ENCODE measurements at regions not wholly inside any gene's neighbourhood (a gene's known extent, or its start where the extent isn't known, plus 50 kb on each side); places are given as distances from the start of the nearest gene placed in this dataset.

- no peaks in the 10 kb centered on the region for H3K27me3 ChIP-seq
- H3K4me3 ChIP-seq: no peak overlapping the region
- H3K4me1 ChIP-seq: no peaks in the 10 kb centered on the region
- TF ChIP-seq EP300 (IDR thresholded peaks at IDR 0.05) (no peak), CTCF (IDR thresholded peaks at IDR 0.05) (no peak), POLR2AphosphoS5 (IDR thresholded peaks at IDR 0.05) (no peak), POLR2A (IDR thresholded peaks at IDR 0.05) (no peak)
- H3K36me3 ChIP-seq: no peaks in the 10 kb centered on the region
- no peak for DNase-seq
- no peak for ATAC-seq (ENCODE audit: low FRiP score in 2 of 2)
- no peak overlapping the region for H3K27ac ChIP-seq
- WGBS, 2 donors: 59 to 74% methylated on average over 3 of the region's 3 CpGs
- H3K9me3 ChIP-seq: no peaks in the 10 kb centered on the region
Observed at GRCh38 chr22:34198976-34199375, 278.7 kb upstream of the LARGE1 start.

GRCh38 chr22:34210301-34210700 lies 290.0 kb upstream of the LARGE1 start:
- H3K36me3 ChIP-seq: no peaks in the 10 kb centered on the region
- WGBS, 2 donors: 79 to 82% methylated on average over 7 of the region's 7 CpGs
- H3K4me1 ChIP-seq: no peaks in the 10 kb centered on the region
- no peak overlapping the region for H3K4me3 ChIP-seq
- no peaks in the 10 kb centered on the region for H3K9me3 ChIP-seq
- H3K27me3 ChIP-seq: no peaks in the 10 kb centered on the region
- no peak overlapping the region for H3K27ac ChIP-seq
- TF ChIP-seq CTCF (IDR thresholded peaks at IDR 0.05) (no peak), EP300 (IDR thresholded peaks at IDR 0.05) (no peak), POLR2AphosphoS5 (IDR thresholded peaks at IDR 0.05) (no peak), POLR2A (IDR thresholded peaks at IDR 0.05) (no peak)
- DNase-seq: no peak
- ATAC-seq (ENCODE audit: low FRiP score in 2 of 2): no peak

GRCh38 chr22:34214372-34214771 lies 294.1 kb upstream of the LARGE1 start:
- no peaks in the 10 kb centered on the region for H3K9me3 ChIP-seq
- no peak overlapping the region for H3K4me3 ChIP-seq
- DNase-seq (no peak), ATAC-seq (ENCODE audit: low FRiP score in 2 of 2) (no peak)
- no peak for TF ChIP-seq EP300 (IDR thresholded peaks at IDR 0.05)
- TF ChIP-seq POLR2A (IDR thresholded peaks at IDR 0.05): no peak
- no peak for TF ChIP-seq POLR2AphosphoS5 (IDR thresholded peaks at IDR 0.05)
- TF ChIP-seq CTCF (IDR thresholded peaks at IDR 0.05): no peak
- no peaks in the 10 kb centered on the region for H3K27me3 ChIP-seq
- no peak overlapping the region for H3K27ac ChIP-seq
- H3K36me3 ChIP-seq: no peaks in the 10 kb centered on the region
- no peaks in the 10 kb centered on the region for H3K4me1 ChIP-seq

- Histone ChIP-seq H3K27ac (no peak overlapping the region), H3K36me3 (no peaks in the 10 kb centered on the region), H3K4me3 (no peak overlapping the region), H3K4me1 (no peaks in the 10 kb centered on the region), H3K9me3 (no peaks in the 10 kb centered on the region), H3K27me3 (no peaks in the 10 kb centered on the region)
- DNase-seq: no peak
- no peak for TF ChIP-seq POLR2AphosphoS5 (IDR thresholded peaks at IDR 0.05)
- no peak for TF ChIP-seq CTCF (IDR thresholded peaks at IDR 0.05)
- TF ChIP-seq POLR2A (IDR thresholded peaks at IDR 0.05): no peak
- no peak for TF ChIP-seq EP300 (IDR thresholded peaks at IDR 0.05)
- no peak for ATAC-seq (ENCODE audit: low FRiP score in 2 of 2)
- WGBS, 2 donors: 29 to 60% methylated on average over 1 of the region's 1 CpG
Observed at GRCh38 chr22:34225278-34225677, 305.0 kb upstream of the LARGE1 start.

- no peak for DNase-seq
- H3K27me3 ChIP-seq: no peaks in the 10 kb centered on the region
- 71 to 83% methylated on average over 3 of the region's 3 CpGs for WGBS, 2 donors
- no peaks in the 10 kb centered on the region for H3K4me1 ChIP-seq
- no peaks in the 10 kb centered on the region for H3K36me3 ChIP-seq
- ATAC-seq (ENCODE audit: low FRiP score in 2 of 2): no peak
- H3K4me3 ChIP-seq: no peak overlapping the region
- H3K27ac ChIP-seq: no peak overlapping the region
- H3K9me3 ChIP-seq: peaks cover 0 to 8% (median 0%) of the 10 kb centered on the region in 4 donors
- TF ChIP-seq EP300 (IDR thresholded peaks at IDR 0.05) (no peak), POLR2A (IDR thresholded peaks at IDR 0.05) (no peak)
Observed at GRCh38 chr22:34236527-34236926, 316.3 kb upstream of the LARGE1 start.

Measured in upper lobe of left lung (tissue), 6 donors.